H9 (cell line): ENCODE measurements at regions not wholly inside any gene's neighbourhood (a gene's known extent, or its start where the extent isn't known, plus 50 kb on each side); places are given as distances from the start of the nearest gene placed in this dataset.

Source experiments
- DNase-seq: peaks from one replicate; pipeline ENCODE4 v3.0.0-alpha.2; 2017
- H2AFZ ChIP-seq: one replicate; pipeline ENCODE4 v1.6.1; 2013; ENCODE audit warnings: mild to moderate bottlenecking, low read length, control low read depth, moderate library complexity
- H2AK5ac ChIP-seq: 2 replicates; pipeline ENCODE4 v1.6.1; 2013; ENCODE audit warnings: low read length, control low read depth, mixed read lengths; ENCODE audit not compliant: insufficient read length
- H2BK120ac ChIP-seq: one replicate; pipeline ENCODE4 v1.6.1; 2013; ENCODE audit warnings: low read depth, mild to moderate bottlenecking, low read length, control low read depth, inconsistent platforms; ENCODE audit not compliant: poor library complexity, severe bottlenecking
- H2BK12ac ChIP-seq: 2 replicates; pipeline ENCODE4 v1.6.1; 2013; ENCODE audit warnings: low read length, control low read depth, mixed read lengths, low read depth; ENCODE audit not compliant: insufficient read length
- H2BK15ac ChIP-seq: 2 replicates; pipeline ENCODE4 v1.6.1; 2013; ENCODE audit warnings: low read depth, low read length, control low read depth
- H2BK20ac ChIP-seq: one replicate; pipeline ENCODE4 v1.6.1; 2013; ENCODE audit warnings: low read depth, mild to moderate bottlenecking, low read length, control low read depth, inconsistent platforms; ENCODE audit not compliant: poor library complexity, severe bottlenecking
- H2BK5ac ChIP-seq: 2 replicates; pipeline ENCODE4 v1.6.1; 2013; ENCODE audit warnings: low read length, control low read depth, mixed read lengths; ENCODE audit not compliant: insufficient read length
- H3K14ac ChIP-seq: 2 replicates; pipeline ENCODE4 v1.6.1; 2013; ENCODE audit warnings: low read length, control low read depth; ENCODE audit not compliant: insufficient read depth
- H3K18ac ChIP-seq: 2 replicates; pipeline ENCODE4 v1.6.1; 2013; ENCODE audit warnings: low read depth, mild to moderate bottlenecking, mixed read lengths, low read length, control low read depth; ENCODE audit not compliant: insufficient read length
- H3K23ac ChIP-seq: 2 replicates; pipeline ENCODE4 v1.6.1; 2013; ENCODE audit warnings: low read length, control low read depth, mixed read lengths, low read depth; ENCODE audit not compliant: insufficient read length
- H3K23me2 ChIP-seq: 2 replicates; pipeline ENCODE4 v1.6.1; 2013; ENCODE audit warnings: low read depth, mild to moderate bottlenecking, mixed read lengths, low read length, control low read depth; ENCODE audit not compliant: insufficient read length, poor library complexity, severe bottlenecking
- H3K27ac ChIP-seq: 2 replicates; pipeline ENCODE4 v1.5.1; 2013; ENCODE audit warnings: low read length, control low read depth, mixed read lengths, low read depth; ENCODE audit not compliant: insufficient read length
- H3K27me3 ChIP-seq: 2 replicates; pipeline ENCODE4 v1.6.1; 2013; ENCODE audit warnings: low read length, control low read depth, inconsistent platforms; ENCODE audit not compliant: insufficient read depth
- H3K4ac ChIP-seq: 2 replicates; pipeline ENCODE4 v1.6.1; 2013; ENCODE audit warnings: low read depth, mild to moderate bottlenecking, control low read depth, inconsistent platforms, low read length, moderate library complexity
- H3K4me1 ChIP-seq: 2 replicates; pipeline ENCODE4 v1.6.1; 2013; ENCODE audit warnings: low read length, control low read depth, inconsistent platforms; ENCODE audit not compliant: insufficient read depth
- H3K4me2 ChIP-seq: 2 replicates; pipeline ENCODE4 v1.6.1; 2013; ENCODE audit warnings: low read length, control low read depth, mixed read lengths; ENCODE audit not compliant: insufficient read length, insufficient read depth
- H3K56ac ChIP-seq: 2 replicates; pipeline ENCODE4 v1.6.1; 2013; ENCODE audit warnings: low read depth, mild to moderate bottlenecking, mixed read lengths, low read length, control low read depth; ENCODE audit not compliant: insufficient read length
- H3K79me1 ChIP-seq: 2 replicates; pipeline ENCODE4 v1.6.1; 2013; ENCODE audit warnings: low read depth, mild to moderate bottlenecking, moderate library complexity, low read length, control low read depth, inconsistent platforms; ENCODE audit not compliant: insufficient read depth, poor library complexity, severe bottlenecking
- H3K79me2 ChIP-seq: 2 replicates; pipeline ENCODE4 v1.6.1; 2013; ENCODE audit warnings: low read length, control low read depth, inconsistent platforms; ENCODE audit not compliant: insufficient read depth
- H3K9ac ChIP-seq: 2 replicates; pipeline ENCODE4 v1.6.1; 2013; ENCODE audit warnings: low read length, control low read depth, mixed read lengths; ENCODE audit not compliant: insufficient read length; ENCODE audit errors: extremely low read depth
- H3K9me3 ChIP-seq: one replicate; pipeline ENCODE4 v1.6.1; 2013; ENCODE audit warnings: low read depth, low read length, inconsistent platforms; ENCODE audit not compliant: control insufficient read depth
- H3T11ph ChIP-seq: one replicate; pipeline ENCODE4 v1.6.1; 2013; ENCODE audit warnings: mild to moderate bottlenecking, low read length, control low read depth, inconsistent platforms
- H4K20me1 ChIP-seq: one replicate; pipeline ENCODE4 v1.6.1; 2013; ENCODE audit not compliant: control insufficient read depth, insufficient read length, insufficient read depth
- H4K5ac ChIP-seq: 2 replicates; pipeline ENCODE4 v1.6.1; 2013; ENCODE audit warnings: low read depth, mild to moderate bottlenecking, mixed read lengths, low read length, control low read depth; ENCODE audit not compliant: insufficient read length
- H4K8ac ChIP-seq: replicated peaks from 2 replicates; pipeline ENCODE4 v1.6.1; 2013; ENCODE audit warnings: low read length, control low read depth, mixed read lengths, low read depth; ENCODE audit not compliant: insufficient read length
- H4K91ac ChIP-seq: 2 replicates; pipeline ENCODE4 v1.6.1; 2013; ENCODE audit warnings: low read depth, mild to moderate bottlenecking, moderate library complexity, mixed read lengths, low read length, control low read depth; ENCODE audit not compliant: insufficient read length
- H3K27ac Mint-ChIP-seq, 3 experiments: 2 replicates in 2 of 3; 3 replicates in 1 of 3; pipeline ENCODE4 v1.8.0; 2020 to 2021; ENCODE audit warnings: mixed read lengths in 3 of 3, mild to moderate bottlenecking in 1 of 3, moderate library complexity in 1 of 3
- H3K27me3 Mint-ChIP-seq: 2 replicates; pipeline ENCODE4 v1.8.0; 2021; ENCODE audit warnings: low read depth, mild to moderate bottlenecking, moderate library complexity, mixed read lengths
- H3K36me3 Mint-ChIP-seq, 3 experiments: 2 replicates in 2 of 3; 3 replicates in 1 of 3; pipeline ENCODE4 v1.8.0; 2020 to 2021; ENCODE audit warnings: low read depth in 3 of 3, mixed read lengths in 3 of 3; ENCODE audit not compliant: insufficient read depth in 1 of 3
- H3K4me1 Mint-ChIP-seq, 2 experiments: 2 replicates each; pipeline ENCODE4 v1.8.0; 2020; ENCODE audit warnings: mixed read lengths in 2 of 2
- H3K4me3 Mint-ChIP-seq, 2 experiments: 2 replicates in 1 of 2; 3 replicates in 1 of 2; pipeline ENCODE4 v1.8.0; 2020 to 2021; ENCODE audit warnings: mild to moderate bottlenecking in 2 of 2, mixed read lengths in 2 of 2, moderate library complexity in 1 of 2
- H3K9me3 Mint-ChIP-seq, 2 experiments: 2 replicates in 1 of 2; 3 replicates in 1 of 2; pipeline ENCODE4 v1.8.0; 2020; ENCODE audit warnings: mild to moderate bottlenecking in 2 of 2, mixed read lengths in 2 of 2, moderate library complexity in 1 of 2
- CTCF ChIP-seq: fragments of 200-600 bp; sonication (generic); conservative IDR thresholded peaks from 3 replicates; pipeline ENCODE4 v1.8.0; 2021; ENCODE audit warnings: antibody characterized with exemption, mild to moderate bottlenecking
- WGBS: extraction: QIAGEN DNeasy Blood & Tissue Kit; methylation state at CpG from one replicate; pipeline ENCODE4 v1.1.7; 2013; ENCODE audit warnings: missing lambda C conversion rate, low lambda C conversion rate, mixed read lengths; ENCODE audit not compliant: insufficient read length; ENCODE audit errors: extremely low coverage; 5-methylcytosine and 5-hydroxymethylcytosine counted together

- no peak overlapping the region for H2AK5ac ChIP-seq
- WGBS = no CpG with 5 or more reads among the region's 2 CpGs
Measured at GRCh38 chr4:137630252-137630651, 98.0 kb upstream of the PCDH18 start.

More at GRCh38 chr4:137630252-137630651, 98.0 kb upstream of the PCDH18 start:
- Histone ChIP-seq H2BK5ac (no peak overlapping the region), H4K8ac (no peak overlapping the region), H3K27me3 (no peaks in the 10 kb centered on the region), H4K20me1 (no peaks in the 10 kb centered on the region), H2BK15ac (no peak overlapping the region), H3K4ac (no peak overlapping the region), H3K4me2 (no peak overlapping the region), H3K79me2 (no peaks in the 10 kb centered on the region), H3K9ac (no peak overlapping the region), H3K79me1 (no peaks in the 10 kb centered on the region), H3K4me1 (no peaks in the 10 kb centered on the region), H3K23me2 (no peaks in the 10 kb centered on the region), H3K23ac (no peak overlapping the region), H2BK12ac (no peak overlapping the region), H3T11ph (no peak overlapping the region), H4K91ac (no peak overlapping the region), H2BK20ac (no peak overlapping the region), H3K9me3 (no peaks in the 10 kb centered on the region), H3K18ac (no peak overlapping the region), H2AFZ (no peak overlapping the region), H2BK120ac (no peak overlapping the region), H3K56ac (no peak overlapping the region), H3K14ac (no peak overlapping the region), H4K5ac (no peak overlapping the region), H3K27ac (no peak overlapping the region)
- TF ChIP-seq CTCF = no peak
- Mint-ChIP-seq H3K27me3 (no peaks in the 10 kb centered on the region), H3K4me1 (peaks cover under 1 to 3% of the 10 kb centered on the region in 2 experiments), H3K27ac (no peak overlapping the region), H3K4me3 (no peak overlapping the region), H3K9me3 (no peaks in the 10 kb centered on the region; a peak in 1 of 5 replicates), H3K36me3 (no peaks in the 10 kb centered on the region; a peak in 1 of 7 replicates)
- DNase-seq = no peak
